Activated CD8-positive, alpha-beta memory T cell treated with anti-CD3 and anti-CD28 coated beads, Interleukin-2, amount 50 U/mL, for 48 hours (primary cell): ENCODE measurements at regions not wholly inside any gene's neighbourhood (a gene's known extent, or its start where the extent isn't known, plus 50 kb on each side); places are given as distances from the start of the nearest gene placed in this dataset.

Experiments used
- DNase-seq: peaks from one replicate; pipeline ENCODE4 v3.0.0-alpha.2; 2020

DNA sequence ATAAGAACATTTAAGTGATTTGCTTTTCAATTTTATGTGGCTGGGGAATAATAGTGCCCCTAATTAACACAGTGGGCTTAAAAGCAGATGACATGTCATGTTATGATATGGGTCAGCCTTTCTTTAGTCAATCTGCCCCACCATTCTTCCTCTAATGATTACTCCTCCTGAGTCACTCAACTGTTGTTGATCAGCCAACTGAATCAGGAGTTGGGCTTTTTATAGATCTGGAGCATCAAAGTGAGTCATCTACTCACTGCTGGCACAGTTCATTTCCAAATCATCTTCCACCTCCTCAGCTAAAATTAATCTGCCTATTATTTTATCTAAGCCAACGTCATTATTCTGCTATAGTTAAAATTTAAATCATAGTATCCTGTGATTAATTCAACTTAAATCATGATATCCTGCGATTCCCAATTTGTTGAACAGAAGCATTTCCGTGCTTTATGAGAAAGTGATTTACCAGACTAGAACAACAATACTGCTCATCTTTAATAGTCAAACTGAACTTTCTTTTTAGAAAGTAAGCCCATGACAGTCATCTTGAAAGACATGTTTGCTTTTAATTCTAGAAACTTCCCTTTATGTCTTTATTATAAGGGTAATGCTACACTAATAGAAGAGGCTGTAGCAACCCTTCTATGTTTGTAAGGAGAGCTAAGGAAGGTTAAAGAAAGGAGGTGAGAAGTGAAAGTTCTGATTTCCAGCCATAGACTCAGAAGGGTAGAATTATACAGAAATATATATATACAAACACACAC, 551.4 kb downstream of the TBC1D4 start:
- no peak for DNase-seq

- no peak for DNase-seq
Measured at GRCh38 chr13:74929436-74929835, 552.5 kb downstream of the TBC1D4 start.

DNA sequence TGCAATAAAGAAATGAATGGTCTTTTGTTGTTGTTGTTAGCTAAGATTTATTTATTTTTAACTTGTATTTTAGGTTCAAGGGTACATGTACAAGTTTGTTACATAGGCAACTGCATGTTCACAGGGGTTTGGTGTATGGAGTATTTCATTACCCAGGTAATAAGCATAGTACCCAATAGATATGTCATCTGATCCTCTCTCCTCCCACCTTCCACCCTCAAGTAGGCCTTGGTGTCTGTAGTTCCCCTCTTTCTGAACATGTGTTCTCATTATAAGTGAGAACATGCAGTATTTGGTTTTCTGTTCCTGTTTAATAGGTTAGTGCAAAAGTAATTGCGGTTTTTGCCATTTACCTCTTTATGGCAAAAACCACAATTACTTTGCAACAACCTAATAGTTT, 554.1 kb downstream of the TBC1D4 start:
- no peak for DNase-seq

DNA sequence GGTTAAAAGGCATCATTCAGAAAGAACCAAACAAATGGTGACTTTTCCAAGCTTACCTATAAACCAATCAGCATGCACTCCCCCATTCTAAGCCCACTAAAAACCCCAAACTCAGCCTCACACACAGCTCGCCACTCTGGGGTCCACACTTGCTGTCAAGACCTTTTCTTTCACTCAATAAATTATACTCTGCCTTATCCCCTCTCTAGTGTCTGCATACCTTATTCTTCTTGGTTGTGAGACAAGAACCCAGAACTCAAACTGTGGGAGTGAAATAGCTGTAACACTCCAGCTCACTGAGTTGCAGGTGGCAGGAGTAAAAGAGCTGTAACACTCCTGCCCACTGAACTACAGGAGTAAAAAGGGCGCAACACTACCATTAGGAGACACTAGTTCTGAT, 559.0 kb downstream of the TBC1D4 start:
- DNase-seq: no peak

DNA sequence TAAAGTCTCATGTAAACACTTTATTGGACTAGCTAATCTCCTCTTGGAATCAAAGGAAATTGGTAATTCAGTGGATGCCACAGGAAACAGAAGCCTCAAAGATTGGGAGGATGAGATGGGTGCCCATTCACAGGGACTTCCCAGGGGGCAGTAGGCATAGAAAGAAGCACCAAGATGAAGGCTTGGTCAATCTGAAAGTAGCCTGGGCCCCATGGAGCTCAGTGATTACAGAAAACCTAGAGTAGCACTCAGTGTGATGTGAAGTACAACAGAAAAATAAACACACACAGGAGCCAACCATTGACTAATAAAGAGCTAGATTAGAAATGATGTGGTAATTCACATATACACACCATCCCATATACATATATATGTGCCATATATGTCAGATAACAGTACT, 560.6 kb downstream of the TBC1D4 start:
- no peak for DNase-seq

- no peak for DNase-seq
Measured at GRCh38 chr13:74920920-74921319, 561.0 kb downstream of the TBC1D4 start.

DNA sequence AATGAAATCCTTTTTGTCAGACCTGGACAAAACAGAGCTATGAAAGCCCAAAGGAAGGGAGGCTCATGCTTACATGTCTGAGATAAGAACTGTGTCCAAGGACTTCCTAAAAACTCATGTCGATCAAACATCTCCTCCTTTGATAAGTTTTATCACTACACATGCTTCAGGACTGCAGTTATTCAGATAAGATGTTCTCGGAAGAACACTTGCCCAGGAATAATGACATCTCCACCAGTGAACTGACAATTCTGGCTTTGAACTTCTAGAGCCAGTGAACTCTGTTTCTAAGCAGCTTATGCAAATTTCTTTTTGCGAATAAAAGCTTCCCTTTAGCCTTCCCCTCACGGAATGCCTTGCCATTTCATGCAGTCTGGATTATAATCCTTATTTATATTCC, 561.6 kb downstream of the TBC1D4 start:
- DNase-seq: no peak

DNA sequence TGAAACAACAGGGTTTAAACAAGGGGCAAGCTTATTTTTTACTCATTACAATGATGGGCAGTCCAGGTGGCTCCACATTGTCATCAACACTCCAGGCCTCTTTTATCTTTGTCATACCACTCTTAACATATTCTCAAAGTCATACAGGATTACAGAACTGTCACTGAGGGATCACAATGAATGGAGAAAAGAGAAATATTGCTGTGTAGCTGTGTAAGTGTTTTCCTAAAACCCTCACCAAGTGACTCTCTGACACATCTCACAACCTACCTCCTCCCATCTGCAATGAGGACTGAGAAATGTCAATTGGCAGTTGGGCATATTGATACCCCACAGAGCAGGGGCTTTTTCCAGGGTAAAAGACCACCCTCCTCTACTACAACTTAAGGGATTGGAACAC, 562.1 kb downstream of the TBC1D4 start:
- no peak for DNase-seq

GRCh38 chr13:74912898-74913297, 569.1 kb downstream of the TBC1D4 start:
- DNase-seq: no peak

DNA sequence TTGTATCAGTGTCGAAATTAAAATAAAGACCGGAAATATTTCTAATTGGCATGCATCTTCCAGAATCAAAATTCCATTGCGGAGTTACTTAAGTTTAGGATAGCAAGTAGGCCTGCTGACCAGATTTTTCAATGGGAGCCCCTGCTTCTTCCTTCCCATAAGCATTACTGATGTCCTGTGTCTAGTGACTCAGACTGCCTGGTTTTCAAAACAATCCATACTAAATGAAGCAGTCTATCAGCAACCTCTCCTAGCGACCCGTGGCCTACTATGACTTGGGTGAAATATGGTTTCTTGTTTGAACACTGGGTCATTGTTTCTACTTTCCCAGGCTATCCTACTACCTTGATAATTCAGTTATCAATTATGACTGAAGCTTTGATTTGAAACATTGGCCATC, 571.6 kb downstream of the TBC1D4 start:
- no peak for DNase-seq

DNA sequence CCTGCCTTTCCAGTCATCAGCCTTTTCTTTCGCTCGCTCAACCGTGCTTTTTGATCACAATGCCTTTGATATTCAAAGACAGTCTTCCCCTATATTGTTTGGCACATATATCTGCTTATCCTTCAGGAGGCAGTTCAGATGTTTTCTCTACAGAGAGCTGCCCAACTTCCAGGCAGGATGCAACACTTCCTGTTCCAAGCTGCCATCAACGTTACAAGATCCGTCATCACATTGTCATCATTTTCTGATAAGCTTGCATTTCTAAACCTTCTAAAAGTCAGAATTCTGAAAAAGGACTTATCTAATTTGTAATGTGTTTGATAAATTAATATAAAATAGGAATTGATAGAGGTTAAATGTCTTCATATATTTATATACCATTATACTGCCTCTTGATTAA, 574.2 kb downstream of the TBC1D4 start:
- DNase-seq: no peak

GRCh38 chr13:74904556-74904955, 577.4 kb downstream of the TBC1D4 start:
- DNase-seq: no peak

DNA sequence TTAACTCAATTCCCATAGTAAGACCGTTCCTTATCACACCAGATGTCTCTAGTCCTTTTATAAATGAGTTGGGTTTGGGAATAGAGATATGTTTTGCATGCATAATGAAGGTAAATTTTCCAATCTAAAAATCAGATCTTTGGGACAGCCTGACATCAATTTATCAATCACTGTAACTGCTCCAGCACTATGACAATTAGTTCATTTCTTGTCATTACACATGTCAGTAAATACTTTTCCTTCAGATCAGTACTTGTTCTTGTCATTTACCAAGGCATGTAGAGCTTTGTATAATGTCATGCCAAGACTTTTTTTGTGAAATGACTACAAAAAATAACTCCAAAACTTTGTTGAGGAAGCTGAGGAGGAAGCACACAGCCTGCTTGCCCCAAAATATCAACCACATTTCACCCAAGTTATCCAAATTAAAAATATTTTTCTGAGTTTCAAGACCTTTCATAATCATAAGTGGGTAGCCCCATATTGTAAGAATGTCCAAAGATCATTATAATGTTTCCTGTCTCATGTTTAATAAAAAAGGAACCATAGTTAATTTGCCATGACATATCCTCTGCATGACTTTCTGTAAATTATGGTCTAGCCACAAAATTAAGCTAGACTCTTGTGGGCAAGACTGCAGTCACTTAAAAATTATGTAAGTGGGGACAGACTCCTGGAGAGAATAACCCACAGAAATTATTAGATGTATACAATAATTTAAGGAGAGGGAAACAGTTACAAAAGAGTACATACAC, 586.8 kb downstream of the TBC1D4 start:
- no peak for DNase-seq

- no peak for DNase-seq
Measured at GRCh38 chr13:74892096-74892495, 589.9 kb downstream of the TBC1D4 start.

GRCh38 chr13:74891610-74892009, 590.4 kb downstream of the TBC1D4 start:
- DNase-seq: no peak

DNA sequence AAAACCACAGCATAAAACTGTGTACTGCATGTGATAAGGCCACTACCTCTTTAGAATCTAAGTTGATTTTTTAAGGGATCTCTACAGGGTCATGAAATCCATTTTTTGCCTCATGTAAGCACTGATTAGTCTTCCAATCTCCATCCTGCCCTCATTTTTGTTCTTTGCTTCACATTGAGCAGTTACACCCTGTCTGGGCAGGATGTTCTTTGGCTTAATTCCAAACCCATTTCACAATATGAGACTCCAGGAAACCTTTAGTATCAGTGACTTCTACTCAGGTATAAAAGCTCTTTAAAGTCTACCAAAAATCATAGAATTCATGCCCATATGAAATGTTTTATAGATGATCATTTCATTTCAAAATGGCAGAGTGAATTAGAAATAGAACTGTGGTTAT, 592.6 kb downstream of the TBC1D4 start:
- DNase-seq: no peak

GRCh38 chr13:74886502-74886901, 595.5 kb downstream of the TBC1D4 start:
- no peak for DNase-seq

DNA sequence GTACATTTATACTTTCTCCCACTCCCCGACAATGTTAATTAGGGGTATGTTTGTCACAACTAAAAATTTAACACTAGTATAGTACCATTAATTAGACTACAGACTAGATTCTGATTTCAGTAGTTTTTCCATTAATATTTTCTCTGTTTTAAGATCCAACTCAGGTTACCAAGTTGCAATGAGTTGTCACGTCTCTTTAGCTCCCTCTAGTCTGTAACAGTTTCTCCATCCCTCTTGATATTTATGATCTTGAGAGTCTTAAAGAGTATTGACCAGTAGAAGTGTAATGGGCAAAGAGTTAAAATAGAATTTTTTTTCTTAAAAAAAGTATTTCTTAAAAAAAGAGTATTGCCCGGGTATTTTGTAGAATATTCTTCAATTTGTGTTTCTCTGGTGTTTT, 598.1 kb downstream of the TBC1D4 start:
- no peak for DNase-seq

- DNase-seq: no peak
Measured at GRCh38 chr13:74871369-74872070, 610.4 kb downstream of the TBC1D4 start.

- DNase-seq: no peak
Measured at GRCh38 chr13:74870865-74871264, 611.1 kb downstream of the TBC1D4 start.

GRCh38 chr13:74869846-74870245, 612.1 kb downstream of the TBC1D4 start:
- DNase-seq: no peak

DNA sequence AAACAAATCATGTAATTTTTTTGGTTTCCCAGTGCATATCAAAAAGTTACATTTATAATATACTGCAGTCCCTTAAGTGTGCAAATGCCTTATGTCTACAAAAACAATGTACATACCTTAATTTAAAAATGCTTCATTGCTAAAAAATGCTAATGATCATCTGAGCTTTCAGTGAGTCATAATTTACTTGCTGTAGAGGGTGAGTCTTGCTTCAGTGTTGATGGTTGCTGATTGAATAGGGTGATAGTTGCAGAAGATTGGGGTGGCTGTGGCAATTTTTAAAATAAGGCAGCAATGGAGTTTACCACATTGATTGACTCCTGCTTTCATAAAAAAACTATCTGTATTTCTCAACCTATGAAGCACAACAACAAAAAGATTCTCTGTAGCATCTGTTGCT, 613.9 kb downstream of the TBC1D4 start:
- DNase-seq: no peak

- DNase-seq: no peak
Measured at GRCh38 chr13:74867460-74867859, 614.5 kb downstream of the TBC1D4 start.

DNA sequence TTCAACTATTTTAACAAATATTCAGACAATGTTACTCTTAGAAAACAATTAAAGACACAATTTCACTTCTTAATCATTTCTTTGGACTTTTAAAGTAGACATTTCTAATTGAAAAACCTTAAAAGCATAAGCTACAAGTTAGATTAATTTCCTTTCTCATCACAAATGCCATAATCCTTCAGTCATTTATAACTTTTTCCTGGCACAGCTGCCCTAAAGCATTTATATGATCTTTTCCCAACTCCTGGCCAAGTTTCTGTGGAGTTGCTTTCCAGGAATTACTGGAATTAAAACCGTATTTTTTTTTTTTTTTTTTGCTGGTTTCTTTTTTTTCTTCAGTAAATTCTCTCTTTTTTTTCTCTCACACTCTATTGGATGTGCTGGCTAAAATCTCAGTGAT, 615.9 kb downstream of the TBC1D4 start:
- DNase-seq: no peak
